Esophagus muscularis mucosa (tissue), 3 donors: ENCODE measurements at regions not wholly inside any gene's neighbourhood (a gene's known extent, or its start where the extent isn't known, plus 50 kb on each side); places are given as distances from the start of the nearest gene placed in this dataset.

Experiments used
- CTCF ChIP-seq, 3 experiments: fragments of 200-600 bp in 2 of 3; fragments of 450-650 bp in 1 of 3; sonication (generic) in 2 of 3; IDR thresholded peaks; one replicate each; pipeline ENCODE4 v1.5.1; 2017 to 2019; ENCODE audit warnings: antibody characterized with exemption in 3 of 3, mild to moderate bottlenecking in 2 of 3, moderate library complexity in 1 of 3
- POLR2A ChIP-seq: fragments of 450-650 bp; IDR thresholded peaks from one replicate; pipeline ENCODE4 v1.6.1; 2017; ENCODE audit warnings: antibody characterized with exemption, moderate library complexity, mild to moderate bottlenecking, low read depth

- no peak for TF ChIP-seq CTCF (IDR thresholded peaks at IDR 0.05)
- no peak for TF ChIP-seq POLR2A
Observed at GRCh38 chr4:170805352-170805751, 715.6 kb upstream of the AADAT start.
